ENCODE measurements at regions not wholly inside any gene's neighbourhood (a gene's known extent, or its start where the extent isn't known, plus 50 kb on each side); places are given as distances from the start of the nearest gene placed in this dataset.

DNA sequence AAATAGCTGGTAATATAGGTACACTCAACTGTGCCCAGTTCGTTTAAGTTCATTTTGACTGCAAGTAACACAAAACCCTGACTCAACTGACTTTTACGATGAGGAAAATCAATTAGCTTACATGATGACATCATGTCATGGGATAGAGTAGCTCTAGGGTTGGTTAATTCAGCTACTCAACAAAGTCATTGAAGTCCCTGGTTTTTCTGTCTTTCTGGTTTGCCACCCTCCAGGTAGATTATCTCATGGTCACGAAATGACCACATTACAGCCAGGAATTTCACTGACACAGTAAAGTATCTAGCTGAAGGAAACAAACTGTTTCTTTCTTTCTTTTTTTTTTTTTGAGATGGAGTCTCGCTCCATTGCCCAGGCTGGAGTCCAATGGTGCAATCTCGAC, 68.5 kb upstream of the FUT8 start:
- no peak overlapping the region for H3K23ac ChIP-seq (ENCODE audit: low read depth, low read length)
- H3K9me1 ChIP-seq (ENCODE audit: insufficient read depth, low read length), result no peaks in the 10 kb centered on the region; the same call in 1 of the 2 replicates
- H3K27ac ChIP-seq (ENCODE audit: insufficient read depth, low read length), result no peak overlapping the region
- H3K36me3 ChIP-seq (ENCODE audit: control insufficient read depth, insufficient read depth, low read length), result no peaks in the 10 kb centered on the region
- no peak overlapping the region for H2AK9ac ChIP-seq (replicated peaks; ENCODE audit: low read depth, low read length, poor library complexity)
- POLR2A ChIA-PET (ENCODE audit: unreplicated experiment), result no interaction called here
- no peak overlapping the region for H2BK5ac ChIP-seq (ENCODE audit: low read depth, low read length, poor library complexity, severe bottlenecking)
- no peak overlapping the region for H3K14ac ChIP-seq (replicated peaks; ENCODE audit: low read depth, low read length)
- H2BK120ac ChIP-seq (ENCODE audit: low read depth, low read length), result no peak overlapping the region
- H3K9ac ChIP-seq (ENCODE audit: low read depth, low read length), result no peak overlapping the region
- no peak overlapping the region for H3K4me3 ChIP-seq (ENCODE audit: insufficient read depth, low read depth, low read length)
- H4K8ac ChIP-seq (ENCODE audit: low read depth in 2 of 2, low read length in 2 of 2), result no peak overlapping the region
- DNase-seq (no peak), ATAC-seq (ENCODE audit: low read depth) (no peak)
- dilution Hi-C loops (cut with HindIII; ENCODE audit: low sequenced_read_pairs, unreplicated experiment), result no loop called here
- H2BK20ac ChIP-seq (ENCODE audit: low read depth, low read length), result no peak overlapping the region
- H2AFZ ChIP-seq (replicated peaks; ENCODE audit: low read length, poor library complexity), result no peak overlapping the region
- H3K9me3 ChIP-seq (ENCODE audit: control insufficient read depth, insufficient read depth, low read length), result no peaks in the 10 kb centered on the region
- no peak overlapping the region for H2AK5ac ChIP-seq (ENCODE audit: low read depth, low read length)
- no peak overlapping the region for H4K91ac ChIP-seq (ENCODE audit: insufficient read depth, low read depth, low read length)
- CTCF ChIA-PET, result no interaction called here
- intact Hi-C loops (cut with micrococcal nuclease), result no loop called here
- H2BK15ac ChIP-seq (ENCODE audit: low read depth, low read length), result no peak overlapping the region
- no peaks in the 10 kb centered on the region for H4K20me1 ChIP-seq (ENCODE audit: insufficient read depth, low read length)
- H3K27me3 ChIP-seq (ENCODE audit: control insufficient read depth, insufficient read depth, low read length), result no peaks in the 10 kb centered on the region
- no peak overlapping the region for H3K18ac ChIP-seq (ENCODE audit: low read depth, low read length)
- no peak overlapping the region for H3K4me2 ChIP-seq (ENCODE audit: low read depth, low read length)
- peaks cover 3% of the 10 kb centered on the region; the same call in 1 of the 2 replicates for H3K4me1 ChIP-seq (ENCODE audit: control insufficient read depth, insufficient read depth, low read length)
- TF ChIP-seq RAD21 (IDR thresholded peaks at IDR 0.05; ENCODE audit: low read length) (no peak), MAFK (IDR thresholded peaks at IDR 0.05; ENCODE audit: low read depth, low read length) (no peak), MAZ (IDR thresholded peaks at IDR 0.05; ENCODE audit: borderline replicate concordance, low read depth, low read length) (no peak), CEBPB (IDR thresholded peaks at IDR 0.05; ENCODE audit: low read depth, low read length) (no peak), MXI1 (IDR thresholded peaks at IDR 0.05; ENCODE audit: borderline replicate concordance, low read depth, low read length) (no peak), BHLHE40 (IDR thresholded peaks at IDR 0.05; ENCODE audit: low read depth, low read length) (no peak), RCOR1 (IDR thresholded peaks at IDR 0.05; ENCODE audit: insufficient replicate concordance, low read length) (no peak), CHD1 (IDR thresholded peaks at IDR 0.05; ENCODE audit: low read depth, low read length) (no peak), SMC3 (IDR thresholded peaks at IDR 0.05; ENCODE audit: low read depth, low read length) (no peak), RFX5 (IDR thresholded peaks at IDR 0.05; ENCODE audit: low read depth, low read length) (no peak), NFE2L2 (IDR thresholded peaks at IDR 0.05; ENCODE audit: low read depth, low read length) (no peak), FOS (IDR thresholded peaks at IDR 0.05; ENCODE audit: low read depth, low read length) (no peak), POLR2A (IDR thresholded peaks at IDR 0.05; ENCODE audit: low read depth, low read length) (no peak)
- TF ChIP-seq, protein P1, sequence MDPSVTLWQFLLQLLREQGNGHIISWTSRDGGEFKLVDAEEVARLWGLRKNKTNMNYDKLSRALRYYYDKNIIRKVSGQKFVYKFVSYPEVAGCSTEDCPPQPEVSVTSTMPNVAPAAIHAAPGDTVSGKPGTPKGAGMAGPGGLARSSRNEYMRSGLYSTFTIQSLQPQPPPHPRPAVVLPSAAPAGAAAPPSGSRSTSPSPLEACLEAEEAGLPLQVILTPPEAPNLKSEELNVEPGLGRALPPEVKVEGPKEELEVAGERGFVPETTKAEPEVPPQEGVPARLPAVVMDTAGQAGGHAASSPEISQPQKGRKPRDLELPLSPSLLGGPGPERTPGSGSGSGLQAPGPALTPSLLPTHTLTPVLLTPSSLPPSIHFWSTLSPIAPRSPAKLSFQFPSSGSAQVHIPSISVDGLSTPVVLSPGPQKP (IDR thresholded peaks at IDR 0.05; ENCODE audit: borderline replicate concordance, low read depth, low read length), result no peak
- TF ChIP-seq, protein P2, sequence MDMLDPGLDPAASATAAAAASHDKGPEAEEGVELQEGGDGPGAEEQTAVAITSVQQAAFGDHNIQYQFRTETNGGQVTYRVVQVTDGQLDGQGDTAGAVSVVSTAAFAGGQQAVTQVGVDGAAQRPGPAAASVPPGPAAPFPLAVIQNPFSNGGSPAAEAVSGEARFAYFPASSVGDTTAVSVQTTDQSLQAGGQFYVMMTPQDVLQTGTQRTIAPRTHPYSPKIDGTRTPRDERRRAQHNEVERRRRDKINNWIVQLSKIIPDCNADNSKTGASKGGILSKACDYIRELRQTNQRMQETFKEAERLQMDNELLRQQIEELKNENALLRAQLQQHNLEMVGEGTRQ (IDR thresholded peaks at IDR 0.05; ENCODE audit: low read depth, low read length), result no peak
- TF ChIP-seq, protein P3, sequence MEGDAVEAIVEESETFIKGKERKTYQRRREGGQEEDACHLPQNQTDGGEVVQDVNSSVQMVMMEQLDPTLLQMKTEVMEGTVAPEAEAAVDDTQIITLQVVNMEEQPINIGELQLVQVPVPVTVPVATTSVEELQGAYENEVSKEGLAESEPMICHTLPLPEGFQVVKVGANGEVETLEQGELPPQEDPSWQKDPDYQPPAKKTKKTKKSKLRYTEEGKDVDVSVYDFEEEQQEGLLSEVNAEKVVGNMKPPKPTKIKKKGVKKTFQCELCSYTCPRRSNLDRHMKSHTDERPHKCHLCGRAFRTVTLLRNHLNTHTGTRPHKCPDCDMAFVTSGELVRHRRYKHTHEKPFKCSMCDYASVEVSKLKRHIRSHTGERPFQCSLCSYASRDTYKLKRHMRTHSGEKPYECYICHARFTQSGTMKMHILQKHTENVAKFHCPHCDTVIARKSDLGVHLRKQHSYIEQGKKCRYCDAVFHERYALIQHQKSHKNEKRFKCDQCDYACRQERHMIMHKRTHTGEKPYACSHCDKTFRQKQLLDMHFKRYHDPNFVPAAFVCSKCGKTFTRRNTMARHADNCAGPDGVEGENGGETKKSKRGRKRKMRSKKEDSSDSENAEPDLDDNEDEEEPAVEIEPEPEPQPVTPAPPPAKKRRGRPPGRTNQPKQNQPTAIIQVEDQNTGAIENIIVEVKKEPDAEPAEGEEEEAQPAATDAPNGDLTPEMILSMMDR (conservative IDR thresholded peaks at IDR 0.05; ENCODE audit: low read depth, low read length), result no peak
- no peak overlapping the region for H3K56ac ChIP-seq (ENCODE audit: extremely low read depth, insufficient read depth, low read length)
- no peak overlapping the region for H3K4ac ChIP-seq (ENCODE audit: low read depth, low read length)
- no TSS peak for BruUV-seq (replicated peaks)
- 100% methylated on average over 1 of the region's 5 CpGs; no CpG with 5 or more reads in 1 of the 2 experiments for WGBS, 2 experiments (ENCODE audit: extremely low coverage in 2 of 2, insufficient read length in 1 of 2)
- H4K5ac ChIP-seq (ENCODE audit: low read depth, low read length), result no peak overlapping the region
- in situ Hi-C loops (cut with MboI; ENCODE audit: low sequenced_read_pairs), result no loop called here
- no peaks in the 10 kb centered on the region for H3K79me1 ChIP-seq (ENCODE audit: low read depth in 1 of 2, low read length in 2 of 2)

All from IMR-90 (cell line).